CD8-positive, alpha-beta memory T cell (primary cell): ENCODE measurements at regions not wholly inside any gene's neighbourhood (a gene's known extent, or its start where the extent isn't known, plus 50 kb on each side); places are given as distances from the start of the nearest gene placed in this dataset.

Experiments used
- CTCF ChIA-PET: fragments of 350-600 bp; sonication (Branson Sonifier 250); formaldehyde crosslinking; loops from one replicate; lab custom pipeline; 2021; ENCODE audit warnings: antibody characterized with exemption; lab: Charles Lee
- POLR2A ChIA-PET: fragments of 350-600 bp; sonication (Branson Sonifier 250); formaldehyde crosslinking; loops from one replicate; lab custom pipeline; 2021; ENCODE audit warnings: antibody characterized with exemption; lab: Charles Lee
- DNase-seq, 5 donors: peaks; one replicate each; pipeline versions ENCODE4 v3.0.0 to v3.0.0-alpha.2; 2020 to 2022; ENCODE audit warnings: mixed read lengths in 1 of 5
- H3K27ac ChIP-seq: one replicate; pipeline ENCODE4 v1.7.0; 2013; ENCODE audit warnings: low read depth, mild to moderate bottlenecking, low read length, moderate library complexity
- H3K27me3 ChIP-seq: 2 replicates; pipeline ENCODE4 v1.7.0; 2013; ENCODE audit warnings: low read length, mild to moderate bottlenecking; ENCODE audit not compliant: insufficient read depth, poor library complexity, severe bottlenecking
- H3K36me3 ChIP-seq: 2 replicates; pipeline ENCODE4 v1.7.0; 2013; ENCODE audit warnings: mild to moderate bottlenecking, low read length, moderate library complexity; ENCODE audit not compliant: insufficient read depth
- H3K4me1 ChIP-seq: 2 replicates; pipeline ENCODE4 v1.7.0; 2013; ENCODE audit warnings: mild to moderate bottlenecking, low read length, moderate library complexity; ENCODE audit not compliant: insufficient read depth
- H3K4me3 ChIP-seq: 2 replicates; pipeline ENCODE4 v1.7.0; 2013; ENCODE audit warnings: mild to moderate bottlenecking, low read length
- H3K9me3 ChIP-seq: 2 replicates; pipeline ENCODE4 v1.7.0; 2013; ENCODE audit warnings: mild to moderate bottlenecking, low read length
- H3K27ac Mint-ChIP-seq, 8 donors: one replicate each; pipeline ENCODE4 v1.8.0; 2020 to 2021; ENCODE audit warnings: mixed read lengths in 8 of 8, mild to moderate bottlenecking in 6 of 8, inconsistent platforms in 3 of 8, moderate library complexity in 3 of 8
- H3K27me3 Mint-ChIP-seq, 2 donors: one replicate each; pipeline ENCODE4 v1.8.0; 2020 to 2021; ENCODE audit warnings: mixed read lengths in 2 of 2, mild to moderate bottlenecking in 1 of 2, moderate library complexity in 1 of 2
- H3K36me3 Mint-ChIP-seq, 3 donors: one replicate each; pipeline ENCODE4 v1.8.0; 2020 to 2021; ENCODE audit warnings: mixed read lengths in 3 of 3, inconsistent platforms in 1 of 3, mild to moderate bottlenecking in 1 of 3
- H3K4me1 Mint-ChIP-seq, 3 donors: one replicate each; pipeline ENCODE4 v1.8.0; 2020 to 2021; ENCODE audit warnings: mixed read lengths in 3 of 3, inconsistent platforms in 1 of 3, mild to moderate bottlenecking in 1 of 3
- H3K4me3 Mint-ChIP-seq, 7 donors: one replicate each; pipeline ENCODE4 v1.8.0; 2020 to 2021; ENCODE audit warnings: mixed read lengths in 7 of 7, mild to moderate bottlenecking in 6 of 7, moderate library complexity in 4 of 7, inconsistent platforms in 2 of 7
- H3K9me3 Mint-ChIP-seq, 5 donors: one replicate each; pipeline ENCODE4 v1.8.0; 2020 to 2022; ENCODE audit warnings: mixed read lengths in 5 of 5, mild to moderate bottlenecking in 3 of 5, moderate library complexity in 2 of 5, inconsistent platforms in 1 of 5

GRCh38 chr9:88661759-88662158, 126.8 kb downstream of the NXNL2 start:
- Mint-ChIP-seq H3K9me3 (no peaks in the 10 kb centered on the region), H3K4me3 (no peak overlapping the region), H3K4me1 (no peaks in the 10 kb centered on the region), H3K27ac (no peak overlapping the region), H3K36me3 (no peaks in the 10 kb centered on the region), H3K27me3 (peaks cover 1 to 4% of the 10 kb centered on the region in 2 donors)
- no peak overlapping the region for H3K4me3 ChIP-seq
- no peaks in the 10 kb centered on the region for H3K9me3 ChIP-seq
- no peaks in the 10 kb centered on the region for H3K36me3 ChIP-seq
- POLR2A ChIA-PET, result no interaction called here
- no peak overlapping the region for H3K27ac ChIP-seq
- no peaks in the 10 kb centered on the region for H3K27me3 ChIP-seq
- CTCF ChIA-PET, result no interaction called here
- DNase-seq, result no peak
- no peaks in the 10 kb centered on the region for H3K4me1 ChIP-seq

DNA sequence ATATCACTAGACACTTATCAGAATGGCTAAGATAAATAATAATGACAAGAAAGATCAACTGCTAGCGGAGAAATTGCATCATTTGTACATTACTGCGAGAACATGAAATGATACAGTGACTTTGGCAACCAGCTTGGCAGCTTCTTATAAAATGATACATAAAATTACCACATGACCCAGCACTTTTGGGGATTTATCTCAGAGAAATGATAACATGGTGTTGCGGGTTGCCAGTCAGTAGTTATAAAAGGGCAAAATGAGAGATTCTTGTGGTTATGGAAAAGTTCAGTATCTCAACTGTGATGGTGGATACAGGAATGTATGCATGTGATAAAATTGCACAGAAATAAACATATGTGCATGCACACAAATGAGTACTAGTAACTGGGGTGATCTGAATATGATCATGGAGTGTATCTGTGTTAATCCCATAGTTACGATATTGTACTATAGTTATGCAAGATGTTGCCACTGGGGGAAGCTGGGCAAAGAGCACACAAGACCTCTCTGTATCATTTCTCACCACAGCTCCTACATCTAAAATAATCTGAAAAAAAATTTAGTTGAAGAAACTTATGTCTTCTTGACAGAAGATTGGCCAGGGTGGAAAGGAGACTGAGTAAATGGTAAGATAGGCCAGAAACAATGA, 128.9 kb downstream of the NXNL2 start:
- ChIA-PET POLR2A (no interaction called here), CTCF (no interaction called here)
- Histone ChIP-seq H3K4me3 (no peak overlapping the region), H3K9me3 (no peaks in the 10 kb centered on the region), H3K4me1 (no peaks in the 10 kb centered on the region), H3K27ac (no peak overlapping the region), H3K27me3 (no peaks in the 10 kb centered on the region), H3K36me3 (no peaks in the 10 kb centered on the region)
- DNase-seq, result no peak
- no peak overlapping the region for H3K4me3 Mint-ChIP-seq
- no peaks in the 10 kb centered on the region for H3K4me1 Mint-ChIP-seq
- H3K9me3 Mint-ChIP-seq, result no peaks in the 10 kb centered on the region
- no peak overlapping the region for H3K27ac Mint-ChIP-seq
- no peaks in the 10 kb centered on the region for H3K36me3 Mint-ChIP-seq
- H3K27me3 Mint-ChIP-seq, result peaks cover 1 to 4% of the 10 kb centered on the region in 2 donors

DNA sequence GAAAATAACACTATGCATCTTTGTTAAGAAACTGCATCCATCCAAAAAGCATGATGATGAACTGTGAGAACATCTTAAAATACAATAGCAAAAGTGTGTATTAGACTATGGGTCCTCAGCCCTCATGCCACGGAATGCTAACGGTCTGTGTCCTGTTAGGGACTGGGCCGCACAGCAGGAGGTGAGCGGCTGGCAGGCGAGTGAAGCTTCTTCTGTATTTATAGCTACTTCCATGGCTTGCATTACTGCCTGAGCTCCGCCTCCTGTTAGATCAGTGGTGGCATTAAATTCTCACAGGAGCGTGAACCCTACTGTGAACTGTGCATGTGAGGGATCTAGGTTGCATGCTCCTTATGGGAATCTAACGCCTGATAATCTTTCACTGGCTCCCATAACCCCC, 129.8 kb downstream of the NXNL2 start:
- ChIA-PET POLR2A (no interaction called here), CTCF (no interaction called here)
- Mint-ChIP-seq H3K27me3 (peaks cover 1 to 4% of the 10 kb centered on the region in 2 donors), H3K36me3 (no peaks in the 10 kb centered on the region), H3K9me3 (peaks cover 0 to under 1% (median 0%) of the 10 kb centered on the region in 5 donors), H3K4me1 (no peaks in the 10 kb centered on the region), H3K4me3 (no peak overlapping the region), H3K27ac (no peak overlapping the region)
- Histone ChIP-seq H3K4me1 (no peaks in the 10 kb centered on the region), H3K9me3 (no peaks in the 10 kb centered on the region), H3K27me3 (no peaks in the 10 kb centered on the region), H3K27ac (no peak overlapping the region), H3K36me3 (no peaks in the 10 kb centered on the region), H3K4me3 (no peak overlapping the region)
- no peak for DNase-seq

DNA sequence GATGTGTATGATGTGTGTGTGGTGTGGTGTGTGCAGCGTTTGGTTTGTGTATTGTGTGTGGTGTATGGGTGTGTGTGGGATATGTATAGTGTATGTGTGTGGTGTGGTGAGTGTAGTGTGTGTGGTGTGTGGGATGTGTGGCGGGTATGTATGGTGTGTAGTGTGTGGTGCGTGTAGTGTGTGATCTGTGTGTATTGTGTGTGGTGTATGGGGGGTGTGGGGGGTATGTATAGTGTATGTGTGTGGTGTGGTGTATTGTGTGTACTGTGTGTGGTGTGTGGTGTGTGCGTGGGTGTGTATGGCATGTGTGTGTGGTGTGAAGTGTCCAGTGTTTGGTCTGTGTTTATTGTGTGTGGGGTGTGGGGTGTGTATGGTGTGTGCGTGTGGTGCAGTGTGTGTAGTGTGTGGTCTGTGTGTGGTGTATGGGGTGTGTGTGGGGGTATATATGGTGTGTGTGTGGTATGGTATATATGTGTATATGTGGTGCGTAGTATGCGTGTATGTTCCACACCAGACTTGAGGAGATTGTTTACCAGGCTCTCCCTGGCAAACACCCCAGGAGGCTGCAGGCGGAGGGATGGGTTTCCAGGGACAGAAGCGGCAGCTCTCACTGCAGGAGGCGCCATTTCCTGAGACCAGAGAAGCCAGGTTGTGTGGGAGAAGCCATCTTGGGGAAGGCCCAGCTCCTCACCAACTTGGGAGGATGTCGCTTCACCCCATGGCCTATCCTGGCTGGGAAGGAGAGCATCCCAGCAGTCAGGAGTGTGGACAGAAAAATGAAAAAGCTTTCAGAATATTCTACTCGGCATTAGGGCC, 138.1 kb downstream of the NXNL2 start:
- Mint-ChIP-seq H3K4me3 (no peak overlapping the region), H3K36me3 (no peaks in the 10 kb centered on the region), H3K27me3 (peaks cover 5 to 6% of the 10 kb centered on the region in 2 donors), H3K27ac (no peak overlapping the region), H3K4me1 (no peaks in the 10 kb centered on the region), H3K9me3 (peaks cover 0 to 2% (median 0%) of the 10 kb centered on the region in 5 donors)
- no peak overlapping the region for H3K4me3 ChIP-seq
- ChIA-PET CTCF (no interaction called here), POLR2A (no interaction called here)
- no peaks in the 10 kb centered on the region for H3K9me3 ChIP-seq
- no peaks in the 10 kb centered on the region for H3K27me3 ChIP-seq
- H3K27ac ChIP-seq, result no peak overlapping the region
- no peaks in the 10 kb centered on the region for H3K4me1 ChIP-seq
- no peaks in the 10 kb centered on the region for H3K36me3 ChIP-seq
- DNase-seq, result no peak

GRCh38 chr9:88673886-88674285, 138.9 kb downstream of the NXNL2 start:
- H3K27ac Mint-ChIP-seq, result no peak overlapping the region
- no peaks in the 10 kb centered on the region for H3K36me3 ChIP-seq
- H3K4me3 ChIP-seq, result no peak overlapping the region
- no peak overlapping the region for H3K27ac ChIP-seq
- no peaks in the 10 kb centered on the region for H3K36me3 Mint-ChIP-seq
- no peaks in the 10 kb centered on the region for H3K4me1 ChIP-seq
- peaks cover 5 to 6% of the 10 kb centered on the region in 2 donors for H3K27me3 Mint-ChIP-seq
- H3K4me1 Mint-ChIP-seq, result no peaks in the 10 kb centered on the region
- ChIA-PET POLR2A (no interaction called here), CTCF (no interaction called here)
- no peaks in the 10 kb centered on the region for H3K9me3 ChIP-seq
- DNase-seq, result no peak
- peaks cover 0 to 2% (median 0%) of the 10 kb centered on the region in 5 donors for H3K9me3 Mint-ChIP-seq
- no peak overlapping the region for H3K4me3 Mint-ChIP-seq
- no peaks in the 10 kb centered on the region for H3K27me3 ChIP-seq

DNA sequence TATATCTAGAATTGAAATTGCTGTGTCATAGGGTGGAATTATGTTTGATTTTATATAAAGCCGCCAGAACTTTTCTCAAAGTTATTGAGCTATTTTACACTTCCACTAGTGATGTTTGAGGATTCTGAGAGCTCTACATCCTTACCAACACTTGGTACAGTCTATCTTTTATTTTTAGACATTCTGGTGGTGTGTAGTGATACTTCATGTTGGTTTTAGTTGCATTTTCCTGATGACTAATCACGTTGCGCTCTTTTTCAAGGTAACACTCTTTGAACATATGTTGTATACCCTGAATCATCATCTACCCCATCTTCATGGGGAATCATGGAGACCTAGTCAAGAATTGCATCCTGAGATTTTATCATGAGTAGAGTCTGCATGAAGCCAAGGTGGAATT, 141.7 kb downstream of the NXNL2 start:
- Histone ChIP-seq H3K36me3 (no peaks in the 10 kb centered on the region), H3K27me3 (no peaks in the 10 kb centered on the region), H3K9me3 (no peaks in the 10 kb centered on the region), H3K27ac (no peak overlapping the region), H3K4me3 (no peak overlapping the region), H3K4me1 (no peaks in the 10 kb centered on the region)
- Mint-ChIP-seq H3K27me3 (peaks cover 5 to 7% of the 10 kb centered on the region in 2 donors), H3K4me1 (no peaks in the 10 kb centered on the region), H3K27ac (no peak overlapping the region), H3K36me3 (no peaks in the 10 kb centered on the region), H3K9me3 (no peaks in the 10 kb centered on the region), H3K4me3 (no peak overlapping the region)
- no peak for DNase-seq
- ChIA-PET POLR2A (no interaction called here), CTCF (no interaction called here)

DNA sequence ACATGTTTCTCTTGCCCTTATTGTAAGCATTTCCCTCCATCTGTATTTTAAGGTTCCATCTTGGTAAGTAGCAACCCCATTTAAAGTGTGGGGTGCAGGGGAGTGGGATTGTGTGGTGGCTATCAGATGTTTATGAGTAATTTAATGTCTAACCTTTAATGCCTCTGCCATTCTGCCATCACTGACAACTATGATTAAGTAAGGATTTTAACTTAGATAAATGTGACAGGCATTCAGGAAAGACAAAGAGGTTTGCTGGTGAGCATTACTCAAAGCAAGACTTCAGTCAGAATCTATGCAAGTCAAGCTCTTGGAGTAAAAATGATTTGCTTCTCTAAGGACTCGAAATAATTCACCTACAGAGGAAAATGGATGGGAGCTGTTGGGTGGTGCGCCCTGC, 143.0 kb downstream of the NXNL2 start:
- Mint-ChIP-seq H3K9me3 (no peaks in the 10 kb centered on the region), H3K4me3 (no peak overlapping the region), H3K27ac (no peak overlapping the region), H3K36me3 (no peaks in the 10 kb centered on the region), H3K27me3 (peaks cover 5 to 7% of the 10 kb centered on the region in 2 donors), H3K4me1 (no peaks in the 10 kb centered on the region)
- ChIA-PET POLR2A (no interaction called here), CTCF (no interaction called here)
- Histone ChIP-seq H3K27ac (no peak overlapping the region), H3K4me3 (no peak overlapping the region), H3K4me1 (no peaks in the 10 kb centered on the region), H3K36me3 (no peaks in the 10 kb centered on the region), H3K27me3 (no peaks in the 10 kb centered on the region), H3K9me3 (no peaks in the 10 kb centered on the region)
- no peak for DNase-seq

- no peaks in the 10 kb centered on the region for H3K36me3 ChIP-seq
- no peaks in the 10 kb centered on the region for H3K4me1 ChIP-seq
- H3K27me3 Mint-ChIP-seq, result peaks cover 5 to 7% of the 10 kb centered on the region in 2 donors
- no peak for DNase-seq
- H3K27me3 ChIP-seq, result no peaks in the 10 kb centered on the region
- no peak overlapping the region for H3K4me3 Mint-ChIP-seq
- no peaks in the 10 kb centered on the region for H3K4me1 Mint-ChIP-seq
- H3K4me3 ChIP-seq, result no peak overlapping the region
- H3K27ac Mint-ChIP-seq, result no peak overlapping the region
- no peaks in the 10 kb centered on the region for H3K36me3 Mint-ChIP-seq
- H3K27ac ChIP-seq, result no peak overlapping the region
- ChIA-PET POLR2A (no interaction called here), CTCF (no interaction called here)
- no peaks in the 10 kb centered on the region for H3K9me3 ChIP-seq
- H3K9me3 Mint-ChIP-seq, result no peaks in the 10 kb centered on the region
These were observed 143.5 kb downstream of the NXNL2 start for GRCh38 chr9:88678431-88678830.
